ENCODE measurements at regions not wholly inside any gene's neighbourhood (a gene's known extent, or its start where the extent isn't known, plus 50 kb on each side); places are given as distances from the start of the nearest gene placed in this dataset.
A peak's percentile ranks its signal among the peaks of the same experiment; 100 is the strongest.

- intact Hi-C loops (cut with DNase I), result no loop called here
- Histone ChIP-seq H3K9me3 (no peaks in the 10 kb centered on the region), H3K27ac (no peak overlapping the region), H3K4me3 (replicated peaks in 1 of 3) (no peak overlapping the region), H3K27me3 (no peaks in the 10 kb centered on the region), H3K4me1 (no peaks in the 10 kb centered on the region), H3K36me3 (no peaks in the 10 kb centered on the region)
- TF ChIP-seq POLR2A (IDR thresholded peaks at IDR 0.05), result no peak
- WGBS, 2 donors, result 42 to 86% methylated on average over 1 of the region's 1 CpG
- no peak for DNase-seq
Measured at GRCh38 chr4:181550381-181550780, 692.8 kb upstream of the TENM3 start.

GRCh38 chr4:181559637-181560036, 683.6 kb upstream of the TENM3 start:
- no peaks in the 10 kb centered on the region for H3K9me3 ChIP-seq
- DNase-seq, result no peak
- no peaks in the 10 kb centered on the region for H3K4me1 ChIP-seq
- 64 to 70% methylated on average over 4 of the region's 4 CpGs for WGBS, 2 donors
- intact Hi-C loops (cut with DNase I), result no loop called here
- H3K27ac ChIP-seq, result no peak overlapping the region
- no peak overlapping the region for H3K4me3 ChIP-seq (replicated peaks in 1 of 3)
- TF ChIP-seq CTCF (IDR thresholded peaks at IDR 0.05), result no peak
- H3K36me3 ChIP-seq, result no peaks in the 10 kb centered on the region
- no peaks in the 10 kb centered on the region for H3K27me3 ChIP-seq

- no peaks in the 10 kb centered on the region for H3K36me3 ChIP-seq
- WGBS, 2 donors, result 94 to 97% methylated on average over 2 of the region's 2 CpGs
- H3K4me3 ChIP-seq (replicated peaks in 1 of 3), result no peak overlapping the region
- no peaks in the 10 kb centered on the region for H3K9me3 ChIP-seq
- TF ChIP-seq POLR2A (IDR thresholded peaks at IDR 0.05), result no peak
- no peak for TF ChIP-seq CTCF (IDR thresholded peaks at IDR 0.05)
- no peaks in the 10 kb centered on the region for H3K4me1 ChIP-seq
- no peaks in the 10 kb centered on the region for H3K27me3 ChIP-seq
- DNase-seq, result no peak
- intact Hi-C loops (cut with DNase I), result no loop called here
- H3K27ac ChIP-seq, result no peak overlapping the region
Measured at GRCh38 chr4:181562399-181562798, 680.8 kb upstream of the TENM3 start.

DNA sequence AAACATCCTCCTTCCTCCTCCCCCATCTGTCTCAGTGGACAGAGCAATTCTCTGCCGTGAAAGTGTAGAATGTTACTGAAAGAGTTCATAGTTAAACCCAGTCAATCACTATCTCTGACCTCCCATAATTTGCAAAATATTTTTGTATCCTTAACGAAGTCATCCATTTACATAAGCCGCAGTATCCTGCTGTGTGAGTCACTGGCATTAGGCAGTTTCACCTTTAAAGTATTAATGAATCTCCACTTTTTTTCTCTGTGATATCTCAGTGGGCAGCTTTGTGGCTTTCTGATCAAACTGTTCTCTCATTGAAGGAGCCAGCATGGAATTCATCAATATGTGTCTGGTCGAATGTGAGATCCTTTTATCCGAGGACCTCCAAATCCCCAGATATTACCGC, 678.6 kb upstream of the TENM3 start:
- intact Hi-C loops (cut with DNase I), result no loop called here
- Histone ChIP-seq H3K36me3 (no peaks in the 10 kb centered on the region), H3K27ac (no peak overlapping the region), H3K4me1 (no peaks in the 10 kb centered on the region), H3K4me3 (replicated peaks in 1 of 3) (no peak overlapping the region), H3K9me3 (no peaks in the 10 kb centered on the region), H3K27me3 (no peaks in the 10 kb centered on the region)
- TF ChIP-seq POLR2A (IDR thresholded peaks at IDR 0.05) (no peak), CTCF (IDR thresholded peaks at IDR 0.05) (no peak)
- 73 to 89% methylated on average over 6 of the region's 6 CpGs for WGBS, 2 donors
- no peak for DNase-seq

DNA sequence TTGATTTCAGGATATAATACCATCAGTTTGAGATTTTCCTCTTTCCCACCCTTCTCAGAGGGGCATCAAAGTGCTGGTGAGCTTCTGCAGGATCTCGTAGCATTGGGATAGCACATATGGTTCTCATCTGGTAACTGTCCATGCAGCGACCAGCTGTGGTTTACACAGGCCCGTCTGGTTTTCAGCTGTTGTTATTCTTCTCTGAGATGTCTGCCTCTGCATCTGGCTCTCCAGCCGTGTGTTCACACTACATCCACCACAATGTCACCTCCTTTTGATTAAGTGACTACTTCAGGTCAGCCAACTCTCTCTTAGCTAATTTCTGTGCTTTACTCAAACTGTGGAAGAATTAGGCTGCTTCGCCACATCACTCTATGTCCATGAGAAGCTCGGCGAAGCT, 676.7 kb upstream of the TENM3 start:
- 62 to 66% methylated on average over 7 of the region's 7 CpGs for WGBS, 2 donors
- no peaks in the 10 kb centered on the region for H3K27me3 ChIP-seq
- no peak for DNase-seq
- no peaks in the 10 kb centered on the region for H3K9me3 ChIP-seq
- no peak overlapping the region for H3K4me3 ChIP-seq (replicated peaks in 1 of 3)
- TF ChIP-seq POLR2A (IDR thresholded peaks at IDR 0.05), result no peak
- intact Hi-C loops (cut with DNase I), result no loop called here
- H3K4me1 ChIP-seq, result no peaks in the 10 kb centered on the region
- H3K27ac ChIP-seq, result no peak overlapping the region
- no peaks in the 10 kb centered on the region for H3K36me3 ChIP-seq

- H3K27ac ChIP-seq, result no peak overlapping the region
- H3K36me3 ChIP-seq, result no peaks in the 10 kb centered on the region
- no peak for DNase-seq
- WGBS, 2 donors, result 50 to 58% methylated on average over 2 of the region's 2 CpGs
- TF ChIP-seq POLR2A (IDR thresholded peaks at IDR 0.05), result no peak
- TF ChIP-seq CTCF (IDR thresholded peaks at IDR 0.05), result peak in 4 of 6 experiments; percentile 26 to 64 (median 54)
- intact Hi-C loops (cut with DNase I), result no loop called here
- H3K27me3 ChIP-seq, result no peaks in the 10 kb centered on the region
- H3K4me3 ChIP-seq (replicated peaks in 1 of 3), result no peak overlapping the region
- H3K4me1 ChIP-seq, result no peaks in the 10 kb centered on the region
- no peaks in the 10 kb centered on the region for H3K9me3 ChIP-seq
Measured at GRCh38 chr4:181569553-181569952, 673.6 kb upstream of the TENM3 start.
